Rectal smooth muscle tissue (tissue), 1 donor: ENCODE measurements at regions not wholly inside any gene's neighbourhood (a gene's known extent, or its start where the extent isn't known, plus 50 kb on each side); places are given as distances from the start of the nearest gene placed in this dataset.

Source experiments
- H3K27ac ChIP-seq: one replicate; pipeline ENCODE4 v1.7.0; 2013; ENCODE audit warnings: low read depth, low read length, inconsistent platforms
- H3K27me3 ChIP-seq: one replicate; pipeline ENCODE4 v1.7.0; 2013; ENCODE audit warnings: low read length; ENCODE audit not compliant: control insufficient read depth, insufficient read depth
- H3K36me3 ChIP-seq: one replicate; pipeline ENCODE4 v1.7.0; 2013; ENCODE audit warnings: low read length; ENCODE audit not compliant: control insufficient read depth, insufficient read depth
- H3K4me1 ChIP-seq: one replicate; pipeline ENCODE4 v1.7.0; 2013; ENCODE audit warnings: low read length; ENCODE audit not compliant: control insufficient read depth, insufficient read depth
- H3K4me3 ChIP-seq: one replicate; pipeline ENCODE4 v1.7.0; 2013; ENCODE audit warnings: low read length
- H3K9ac ChIP-seq: one replicate; pipeline ENCODE4 v1.7.0; 2013; ENCODE audit warnings: low read length

- H3K4me1 ChIP-seq, result peaks cover 4% of the 10 kb centered on the region
- no peak overlapping the region for H3K9ac ChIP-seq
- no peak overlapping the region for H3K4me3 ChIP-seq
- no peak overlapping the region for H3K27ac ChIP-seq
- no peaks in the 10 kb centered on the region for H3K27me3 ChIP-seq
- no peaks in the 10 kb centered on the region for H3K36me3 ChIP-seq
These were observed 451.4 kb upstream of the C9orf72 start for GRCh38 chr9:28024676-28025075.

- Histone ChIP-seq H3K4me1 (peaks cover 4% of the 10 kb centered on the region), H3K9ac (no peak overlapping the region), H3K4me3 (no peak overlapping the region), H3K36me3 (no peaks in the 10 kb centered on the region), H3K27ac (no peak overlapping the region), H3K27me3 (no peaks in the 10 kb centered on the region)
These were observed 451.9 kb upstream of the C9orf72 start for GRCh38 chr9:28025186-28025585.

GRCh38 chr9:28031521-28032267 is 458.4 kb upstream of the C9orf72 start:
- Histone ChIP-seq H3K4me3 (no peak overlapping the region), H3K4me1 (no peaks in the 10 kb centered on the region), H3K27me3 (no peaks in the 10 kb centered on the region)

GRCh38 chr9:28032268-28032590 is 458.9 kb upstream of the C9orf72 start:
- H3K27me3 ChIP-seq, result no peaks in the 10 kb centered on the region
- no peak overlapping the region for H3K4me3 ChIP-seq
- no peaks in the 10 kb centered on the region for H3K36me3 ChIP-seq
- no peak overlapping the region for H3K27ac ChIP-seq
- no peaks in the 10 kb centered on the region for H3K4me1 ChIP-seq
- H3K9ac ChIP-seq, result no peak overlapping the region

More at GRCh38 chr9:28031521-28032267, 458.4 kb upstream of the C9orf72 start:
- H3K9ac ChIP-seq, result no peak overlapping the region
- no peaks in the 10 kb centered on the region for H3K36me3 ChIP-seq
- no peak overlapping the region for H3K27ac ChIP-seq

- H3K36me3 ChIP-seq, result no peaks in the 10 kb centered on the region
- no peaks in the 10 kb centered on the region for H3K4me1 ChIP-seq
- no peak overlapping the region for H3K9ac ChIP-seq
- no peaks in the 10 kb centered on the region for H3K27me3 ChIP-seq
- no peak overlapping the region for H3K27ac ChIP-seq
- no peak overlapping the region for H3K4me3 ChIP-seq
These were observed 461.0 kb upstream of the C9orf72 start for GRCh38 chr9:28034242-28034641.

- H3K4me1 ChIP-seq, result no peaks in the 10 kb centered on the region
- H3K9ac ChIP-seq, result no peak overlapping the region
- H3K27me3 ChIP-seq, result no peaks in the 10 kb centered on the region
- no peaks in the 10 kb centered on the region for H3K36me3 ChIP-seq
- H3K4me3 ChIP-seq, result no peak overlapping the region
- H3K27ac ChIP-seq, result no peak overlapping the region
These were observed 464.7 kb upstream of the C9orf72 start for GRCh38 chr9:28037968-28038367.

GRCh38 chr9:28045051-28045450 is 471.8 kb upstream of the C9orf72 start:
- no peak overlapping the region for H3K27ac ChIP-seq
- no peaks in the 10 kb centered on the region for H3K4me1 ChIP-seq
- no peaks in the 10 kb centered on the region for H3K27me3 ChIP-seq
- H3K9ac ChIP-seq, result no peak overlapping the region
- H3K36me3 ChIP-seq, result no peaks in the 10 kb centered on the region
- no peak overlapping the region for H3K4me3 ChIP-seq

- Histone ChIP-seq H3K4me3 (no peak overlapping the region), H3K36me3 (no peaks in the 10 kb centered on the region), H3K27me3 (no peaks in the 10 kb centered on the region), H3K4me1 (no peaks in the 10 kb centered on the region), H3K27ac (no peak overlapping the region), H3K9ac (no peak overlapping the region)
These were observed 476.8 kb upstream of the C9orf72 start for GRCh38 chr9:28050046-28050445.

- Histone ChIP-seq H3K27ac (no peak overlapping the region), H3K36me3 (no peaks in the 10 kb centered on the region), H3K4me1 (no peaks in the 10 kb centered on the region), H3K27me3 (no peaks in the 10 kb centered on the region), H3K9ac (no peak overlapping the region), H3K4me3 (no peak overlapping the region)
These were observed 477.7 kb upstream of the C9orf72 start for GRCh38 chr9:28050941-28051340.

GRCh38 chr9:28051559-28052503 is 478.6 kb upstream of the C9orf72 start:
- Histone ChIP-seq H3K27ac (no peak overlapping the region), H3K36me3 (no peaks in the 10 kb centered on the region), H3K9ac (no peak overlapping the region), H3K4me3 (no peak overlapping the region), H3K4me1 (no peaks in the 10 kb centered on the region), H3K27me3 (no peaks in the 10 kb centered on the region)

GRCh38 chr9:28053096-28053777 is 480.0 kb upstream of the C9orf72 start:
- Histone ChIP-seq H3K36me3 (no peaks in the 10 kb centered on the region), H3K4me1 (no peaks in the 10 kb centered on the region), H3K4me3 (no peak overlapping the region), H3K9ac (no peak overlapping the region), H3K27ac (no peak overlapping the region), H3K27me3 (no peaks in the 10 kb centered on the region)

- H3K27me3 ChIP-seq, result no peaks in the 10 kb centered on the region
- H3K9ac ChIP-seq, result no peak overlapping the region
- no peaks in the 10 kb centered on the region for H3K4me1 ChIP-seq
- H3K36me3 ChIP-seq, result no peaks in the 10 kb centered on the region
- H3K27ac ChIP-seq, result no peak overlapping the region
- no peak overlapping the region for H3K4me3 ChIP-seq
These were observed 482.7 kb upstream of the C9orf72 start for GRCh38 chr9:28056006-28056405.
